ENCODE measurements at regions not wholly inside any gene's neighbourhood (a gene's known extent, or its start where the extent isn't known, plus 50 kb on each side); places are given as distances from the start of the nearest gene placed in this dataset.
"Not testable (repeated sequence)": the region's sequence is repeated elsewhere in the genome, so short reads cannot be mapped to it uniquely, and the experiment has no call there.

DNA sequence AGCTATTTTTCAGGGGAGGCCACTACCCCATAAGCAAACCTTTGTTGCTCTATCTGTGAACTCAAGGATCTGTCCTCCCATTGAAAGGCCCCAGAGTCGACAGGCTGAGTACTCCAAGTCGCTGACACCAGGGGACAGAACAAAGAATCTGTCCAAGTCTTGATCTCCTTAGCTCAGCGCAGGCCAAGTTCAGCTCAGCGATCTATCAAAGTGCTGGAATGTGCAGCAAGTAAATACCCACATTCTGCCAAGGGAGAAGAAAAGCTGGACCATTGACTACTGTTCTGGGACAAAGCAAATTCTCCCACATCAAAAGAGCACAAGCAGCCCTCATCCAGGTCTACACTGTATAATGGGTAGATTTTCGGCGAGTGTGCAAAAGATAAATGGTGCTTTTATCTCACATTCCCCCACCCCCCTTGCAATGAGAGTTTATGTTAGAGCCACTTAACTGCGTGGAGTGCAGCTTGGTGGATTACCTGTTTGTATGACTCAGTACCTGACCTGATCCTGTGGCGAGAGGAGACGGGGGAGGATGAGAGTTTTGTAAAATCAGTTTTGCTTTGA is 391.7 kb upstream of the SGCG start:
- H3K27ac ChIP-seq = no peak overlapping the region

DNA sequence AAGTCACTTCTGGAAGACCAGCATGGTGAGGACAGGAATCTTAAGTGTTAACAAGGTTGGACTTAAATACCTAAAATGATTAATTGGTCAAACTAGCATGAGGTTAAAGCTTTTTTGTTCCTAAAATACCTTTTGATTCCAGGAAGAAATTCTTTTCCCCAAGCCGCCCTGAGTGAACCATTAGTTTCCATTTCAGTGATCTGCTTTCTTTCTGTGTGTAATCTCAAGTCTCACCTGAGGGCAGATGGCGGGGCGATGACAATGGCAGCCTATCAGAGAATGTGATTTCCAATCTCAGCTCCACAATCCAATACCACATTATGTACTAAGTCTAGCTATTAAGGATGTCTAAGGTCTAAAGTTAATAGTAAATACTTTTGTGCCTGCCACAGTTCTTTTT is 390.9 kb upstream of the SGCG start:
- TF ChIP-seq ZFX (IDR thresholded peaks at IDR 0.05; ENCODE audit: borderline replicate concordance) = no peak
- TF ChIP-seq, protein P1, sequence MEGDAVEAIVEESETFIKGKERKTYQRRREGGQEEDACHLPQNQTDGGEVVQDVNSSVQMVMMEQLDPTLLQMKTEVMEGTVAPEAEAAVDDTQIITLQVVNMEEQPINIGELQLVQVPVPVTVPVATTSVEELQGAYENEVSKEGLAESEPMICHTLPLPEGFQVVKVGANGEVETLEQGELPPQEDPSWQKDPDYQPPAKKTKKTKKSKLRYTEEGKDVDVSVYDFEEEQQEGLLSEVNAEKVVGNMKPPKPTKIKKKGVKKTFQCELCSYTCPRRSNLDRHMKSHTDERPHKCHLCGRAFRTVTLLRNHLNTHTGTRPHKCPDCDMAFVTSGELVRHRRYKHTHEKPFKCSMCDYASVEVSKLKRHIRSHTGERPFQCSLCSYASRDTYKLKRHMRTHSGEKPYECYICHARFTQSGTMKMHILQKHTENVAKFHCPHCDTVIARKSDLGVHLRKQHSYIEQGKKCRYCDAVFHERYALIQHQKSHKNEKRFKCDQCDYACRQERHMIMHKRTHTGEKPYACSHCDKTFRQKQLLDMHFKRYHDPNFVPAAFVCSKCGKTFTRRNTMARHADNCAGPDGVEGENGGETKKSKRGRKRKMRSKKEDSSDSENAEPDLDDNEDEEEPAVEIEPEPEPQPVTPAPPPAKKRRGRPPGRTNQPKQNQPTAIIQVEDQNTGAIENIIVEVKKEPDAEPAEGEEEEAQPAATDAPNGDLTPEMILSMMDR (IDR thresholded peaks at IDR 0.05) = no peak
- H3K27ac ChIP-seq = no peak overlapping the region

More for the DNA sequence above, 391.7 kb upstream of the SGCG start:
- no peak for TF ChIP-seq ZFX (IDR thresholded peaks at IDR 0.05; ENCODE audit: borderline replicate concordance)

DNA sequence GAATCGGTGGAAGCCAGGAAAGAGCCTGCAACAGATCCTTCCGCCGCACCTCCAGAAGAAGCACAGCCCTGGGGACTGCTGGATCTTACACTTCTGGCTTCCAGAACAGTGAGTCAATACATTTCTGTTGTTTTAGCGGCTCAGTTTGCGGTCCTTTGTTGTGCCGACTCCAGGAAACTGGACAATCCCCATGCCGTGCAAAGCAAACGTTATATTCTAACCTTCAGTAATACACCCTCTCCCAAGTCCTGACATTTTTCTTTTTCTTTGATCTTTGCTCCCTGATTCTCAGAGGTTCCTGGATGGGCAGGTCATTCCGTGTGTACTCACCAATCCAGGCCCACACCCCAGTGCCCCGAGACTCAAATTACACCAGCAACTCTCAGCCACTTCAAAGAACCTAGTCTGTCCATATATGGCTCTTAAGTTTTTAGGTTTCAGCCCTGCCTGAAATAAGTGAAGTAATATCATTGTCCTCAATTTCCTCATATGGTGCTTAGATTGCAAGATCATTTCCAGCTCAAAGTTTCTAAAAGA is 387.1 kb upstream of the SGCG start:
- no peak overlapping the region for H3K27ac ChIP-seq
- TF ChIP-seq ZFX (IDR thresholded peaks at IDR 0.05; ENCODE audit: borderline replicate concordance) = no peak
- TF ChIP-seq, protein P1 (IDR thresholded peaks at IDR 0.05) = no peak

DNA sequence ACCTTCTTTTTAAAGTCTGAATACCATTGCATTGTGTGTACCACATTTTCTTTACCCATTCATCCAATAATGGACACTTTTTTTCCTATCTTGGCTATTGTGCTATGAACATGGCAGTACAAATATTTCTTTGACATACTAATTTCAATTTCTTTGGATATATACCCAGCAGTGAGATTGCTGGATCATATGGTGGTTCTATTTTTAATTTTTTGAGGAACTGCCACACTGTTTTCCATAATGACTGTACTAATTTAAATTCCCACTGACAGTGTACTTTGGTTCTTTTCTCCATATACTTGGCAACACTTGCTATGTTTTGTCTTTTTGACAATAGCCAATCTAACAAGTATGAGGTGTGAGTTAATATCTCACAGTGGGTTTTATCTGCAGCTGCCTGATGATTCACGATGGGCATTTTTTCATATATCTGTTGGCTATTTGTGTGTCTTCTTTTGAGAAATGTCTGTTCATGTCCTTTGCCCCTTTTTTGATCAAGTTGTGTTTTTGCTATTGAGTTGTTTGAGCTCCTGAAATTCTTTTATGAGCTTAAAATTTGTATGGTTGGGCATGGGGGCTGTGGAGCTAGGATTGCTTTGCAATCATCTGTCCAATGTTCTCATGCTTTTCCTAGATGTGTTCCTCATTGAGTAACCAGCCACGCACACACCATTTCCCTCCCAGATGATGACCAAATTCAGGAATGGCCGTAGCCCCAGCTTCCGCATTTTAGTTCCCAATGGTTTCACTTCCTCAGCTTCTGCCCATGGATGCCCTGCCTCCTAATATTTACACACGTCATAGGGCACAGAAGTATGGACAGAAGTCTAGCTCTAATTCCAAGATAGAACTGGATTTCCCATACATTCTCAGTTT is 380.0 kb upstream of the SGCG start:
- no peak overlapping the region for H3K27ac ChIP-seq
- TF ChIP-seq, protein P1 (IDR thresholded peaks at IDR 0.05) = no peak
- no peak for TF ChIP-seq ZFX (IDR thresholded peaks at IDR 0.05; ENCODE audit: borderline replicate concordance)

DNA sequence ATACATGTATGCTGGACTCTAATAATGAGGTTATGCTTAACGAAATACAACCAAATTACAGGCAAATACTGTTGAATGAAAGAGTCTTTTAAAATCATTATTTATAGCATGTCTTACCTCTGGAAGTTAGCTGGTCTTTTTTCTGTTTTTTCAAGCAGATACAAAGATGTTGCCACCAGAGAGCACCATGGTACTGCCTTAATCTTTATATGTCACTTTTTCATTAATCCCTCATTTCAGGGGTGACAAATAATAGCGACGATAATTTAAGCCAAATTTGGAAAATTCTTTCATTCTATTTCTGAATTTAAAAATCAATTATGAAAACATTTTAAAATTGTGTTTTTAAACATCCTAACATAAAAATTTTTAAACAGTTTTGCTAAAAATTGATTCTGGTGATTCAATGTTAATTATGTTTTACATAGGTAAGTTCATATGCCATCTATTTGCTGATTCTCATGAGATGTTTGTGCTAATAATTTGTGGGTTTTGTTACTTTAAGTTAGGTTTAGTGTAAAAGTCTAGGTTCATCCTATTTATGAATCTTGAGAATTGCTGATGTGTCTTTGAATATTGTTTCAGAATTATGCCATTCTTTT is 379.3 kb upstream of the SGCG start:
- TF ChIP-seq ZFX (IDR thresholded peaks at IDR 0.05; ENCODE audit: borderline replicate concordance) = no peak
- TF ChIP-seq, protein P1 (IDR thresholded peaks at IDR 0.05) = no peak
- no peak overlapping the region for H3K27ac ChIP-seq

DNA sequence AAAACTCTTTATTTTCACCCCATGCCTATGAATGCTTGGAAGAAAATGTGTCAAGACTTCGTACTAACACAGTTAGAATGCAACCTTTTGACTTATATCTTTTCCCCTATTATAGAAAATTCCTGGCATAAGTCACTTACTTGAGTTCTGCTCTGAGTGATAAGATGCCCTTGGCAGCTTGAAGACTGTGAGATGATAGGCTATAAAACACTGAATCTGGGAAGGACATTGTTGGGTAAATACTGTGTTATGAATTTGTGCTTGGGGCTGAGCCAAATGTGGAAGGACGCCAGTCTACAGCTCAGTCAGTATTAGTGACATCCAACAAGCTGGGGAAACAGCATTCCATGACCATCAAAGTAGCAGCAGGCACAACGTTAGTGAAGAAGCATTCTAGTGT is 368.0 kb upstream of the SGCG start:
- H3K27ac ChIP-seq = no peak overlapping the region
- TF ChIP-seq, protein P1 (IDR thresholded peaks at IDR 0.05) = no peak
- TF ChIP-seq ZFX (IDR thresholded peaks at IDR 0.05; ENCODE audit: borderline replicate concordance) = no peak

DNA sequence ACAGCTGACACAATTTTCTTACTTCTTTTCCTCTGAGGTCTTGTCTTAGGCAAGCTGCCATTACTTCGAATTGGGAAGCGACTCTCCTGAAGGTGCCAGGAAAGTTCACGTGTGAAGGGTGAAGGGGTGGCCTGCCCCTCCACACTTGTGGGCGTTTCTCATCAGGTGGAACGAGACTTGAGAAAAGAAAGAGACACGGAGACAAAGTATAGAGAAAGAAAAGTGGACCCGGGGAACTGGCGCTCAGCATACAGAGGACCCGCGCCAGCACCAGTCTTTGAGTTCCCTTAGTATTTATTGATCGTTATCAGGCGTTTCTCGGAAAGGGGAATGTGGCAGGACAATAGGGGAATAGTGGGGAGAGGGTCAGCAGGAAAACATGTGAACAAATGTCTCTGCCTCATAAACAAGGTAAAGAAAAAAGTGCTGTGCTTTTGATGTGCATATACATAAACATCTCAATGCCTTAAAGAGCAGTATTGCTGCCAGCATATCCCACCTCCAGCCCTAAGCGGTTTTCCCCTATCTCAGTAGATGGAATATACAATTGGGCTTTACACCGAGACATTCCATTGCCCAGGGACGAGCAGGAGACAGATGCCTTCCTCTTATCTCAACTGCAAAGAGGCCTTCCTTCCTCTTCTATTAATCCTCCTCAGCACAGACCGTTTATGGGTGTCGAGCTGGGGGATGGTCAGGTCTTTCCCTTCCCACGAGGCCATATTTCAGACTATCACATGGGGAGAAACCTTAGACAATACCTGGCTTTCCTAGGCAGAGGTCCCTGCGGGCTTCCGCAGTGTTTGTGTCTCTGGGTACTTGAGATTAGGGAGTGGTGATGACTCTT is 367.0 kb upstream of the SGCG start:
- not testable (repeated sequence) for H3K27ac ChIP-seq

DNA sequence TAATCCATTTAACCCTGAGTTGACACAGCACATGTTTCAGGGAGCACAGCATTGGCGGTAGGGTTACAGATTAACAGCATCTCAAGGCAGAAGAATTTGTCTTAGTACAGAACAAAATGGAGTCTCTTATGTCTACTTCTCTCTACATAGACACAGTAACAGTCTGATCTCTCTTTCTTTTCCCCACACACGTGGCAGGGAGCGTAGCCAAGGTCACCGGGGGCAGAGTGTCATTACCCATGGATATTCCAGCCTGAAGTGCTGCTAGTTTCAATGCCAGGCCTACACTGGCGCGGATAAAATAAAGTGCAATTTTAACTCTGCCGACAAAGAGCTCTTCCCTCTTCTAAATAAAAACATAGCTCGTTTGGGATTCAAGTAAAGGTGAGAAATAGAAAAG is 366.3 kb upstream of the SGCG start:
- not testable (repeated sequence) for H3K27ac ChIP-seq

All from 22Rv1 (cell line).